Skeletal muscle satellite cell (primary cell): ENCODE measurements at regions not wholly inside any gene's neighbourhood (a gene's known extent, or its start where the extent isn't known, plus 50 kb on each side); places are given as distances from the start of the nearest gene placed in this dataset.

Source experiments
- H3K27me3 ChIP-seq: 2 replicates; pipeline ENCODE4 v1.7.0; 2013; ENCODE audit warnings: low read length; ENCODE audit not compliant: control insufficient read depth, insufficient read depth
- H3K36me3 ChIP-seq: 2 replicates; pipeline ENCODE4 v1.7.0; 2013; ENCODE audit warnings: mild to moderate bottlenecking, control low read depth, low read length; ENCODE audit not compliant: insufficient read depth
- H3K4me1 ChIP-seq: 2 replicates; pipeline ENCODE4 v1.7.0; 2013; ENCODE audit warnings: low read length; ENCODE audit not compliant: control insufficient read depth, insufficient read depth
- H3K4me2 ChIP-seq: 2 replicates; pipeline ENCODE4 v1.7.0; 2013; ENCODE audit warnings: mild to moderate bottlenecking, low read length
- H3K4me3 ChIP-seq: 2 replicates; pipeline ENCODE4 v1.7.0; 2013; ENCODE audit warnings: low read length
- H3K9ac ChIP-seq: 2 replicates; pipeline ENCODE4 v1.7.0; 2013; ENCODE audit warnings: mild to moderate bottlenecking, low read depth, low read length, moderate library complexity
- H3K9me3 ChIP-seq: replicated peaks from 2 replicates; pipeline ENCODE4 v1.7.0; 2013; ENCODE audit warnings: mild to moderate bottlenecking, control low read depth, low read length

- Histone ChIP-seq H3K9me3 (peaks cover 14% of the 10 kb centered on the region), H3K4me2 (no peak overlapping the region), H3K4me3 (no peak overlapping the region), H3K9ac (no peak overlapping the region), H3K36me3 (no peaks in the 10 kb centered on the region), H3K27me3 (no peaks in the 10 kb centered on the region), H3K4me1 (no peaks in the 10 kb centered on the region)
Observed at GRCh38 chr18:71976744-71977143, 567.4 kb downstream of the CBLN2 start.

DNA sequence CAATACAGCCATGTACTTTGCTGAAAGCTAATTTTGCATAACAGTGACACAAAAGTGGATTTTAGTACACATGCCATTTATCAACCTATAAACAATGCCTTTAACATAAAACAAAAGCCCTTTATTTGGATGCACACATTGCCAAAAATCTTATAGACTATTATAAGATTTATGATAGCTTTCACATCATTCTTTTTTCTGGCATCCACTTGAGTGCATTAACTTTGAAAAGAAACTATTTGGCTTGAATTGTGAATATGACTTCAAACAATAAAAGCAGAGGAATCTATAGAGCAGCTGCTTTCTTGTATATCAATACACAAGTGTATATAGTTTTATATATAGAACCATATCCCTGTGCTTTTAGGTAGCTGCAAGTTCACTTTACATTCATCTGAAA lies 577.4 kb downstream of the CBLN2 start:
- no peaks in the 10 kb centered on the region for H3K27me3 ChIP-seq
- H3K4me1 ChIP-seq, result no peaks in the 10 kb centered on the region
- no peaks in the 10 kb centered on the region for H3K36me3 ChIP-seq
- H3K9me3 ChIP-seq, result peaks cover 4% of the 10 kb centered on the region
- no peak overlapping the region for H3K9ac ChIP-seq
- no peak overlapping the region for H3K4me3 ChIP-seq
- no peak overlapping the region for H3K4me2 ChIP-seq

GRCh38 chr18:71958605-71959004 lies 585.5 kb downstream of the CBLN2 start:
- H3K4me1 ChIP-seq, result no peaks in the 10 kb centered on the region
- H3K4me3 ChIP-seq, result no peak overlapping the region
- no peaks in the 10 kb centered on the region for H3K36me3 ChIP-seq
- H3K4me2 ChIP-seq, result no peak overlapping the region
- peaks cover 3% of the 10 kb centered on the region for H3K9me3 ChIP-seq
- H3K9ac ChIP-seq, result no peak overlapping the region
- H3K27me3 ChIP-seq, result no peaks in the 10 kb centered on the region

- Histone ChIP-seq H3K27me3 (no peaks in the 10 kb centered on the region), H3K4me1 (no peaks in the 10 kb centered on the region), H3K4me2 (no peak overlapping the region), H3K4me3 (no peak overlapping the region), H3K9me3 (peaks cover 11% of the 10 kb centered on the region), H3K36me3 (no peaks in the 10 kb centered on the region), H3K9ac (no peak overlapping the region)
Observed at GRCh38 chr18:71951001-71951400, 593.1 kb downstream of the CBLN2 start.

DNA sequence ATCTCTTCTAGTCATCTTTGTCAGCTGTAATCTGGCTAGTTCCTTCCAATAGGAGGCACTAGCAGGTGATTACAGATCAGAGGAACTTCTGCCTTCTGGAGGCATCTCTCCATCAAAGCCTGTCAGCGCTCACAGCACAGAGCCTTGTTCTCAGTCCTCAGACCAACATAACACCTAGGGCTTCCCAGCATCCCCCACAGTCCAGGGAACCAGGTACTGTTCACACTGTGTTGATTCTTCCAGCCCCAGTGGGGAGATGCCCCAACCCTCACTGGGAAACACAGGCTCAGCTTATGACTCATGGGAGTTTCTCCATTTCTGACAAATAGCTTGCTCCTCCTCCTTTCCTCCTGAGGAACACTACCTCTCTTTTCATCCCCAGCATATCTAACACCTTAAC lies 601.7 kb downstream of the CBLN2 start:
- Histone ChIP-seq H3K27me3 (no peaks in the 10 kb centered on the region), H3K9ac (no peak overlapping the region), H3K9me3 (peaks cover 11% of the 10 kb centered on the region)

GRCh38 chr18:71939483-71939882 lies 604.7 kb downstream of the CBLN2 start:
- H3K4me2 ChIP-seq, result no peak overlapping the region
- H3K4me1 ChIP-seq, result no peaks in the 10 kb centered on the region
- H3K27me3 ChIP-seq, result no peaks in the 10 kb centered on the region
- H3K9ac ChIP-seq, result no peak overlapping the region
- H3K4me3 ChIP-seq, result no peak overlapping the region
- H3K9me3 ChIP-seq, result peaks cover 6% of the 10 kb centered on the region
- H3K36me3 ChIP-seq, result no peaks in the 10 kb centered on the region

More for the DNA sequence above, 601.7 kb downstream of the CBLN2 start:
- Histone ChIP-seq H3K36me3 (no peaks in the 10 kb centered on the region), H3K4me2 (no peak overlapping the region), H3K4me3 (no peak overlapping the region), H3K4me1 (no peaks in the 10 kb centered on the region)

DNA sequence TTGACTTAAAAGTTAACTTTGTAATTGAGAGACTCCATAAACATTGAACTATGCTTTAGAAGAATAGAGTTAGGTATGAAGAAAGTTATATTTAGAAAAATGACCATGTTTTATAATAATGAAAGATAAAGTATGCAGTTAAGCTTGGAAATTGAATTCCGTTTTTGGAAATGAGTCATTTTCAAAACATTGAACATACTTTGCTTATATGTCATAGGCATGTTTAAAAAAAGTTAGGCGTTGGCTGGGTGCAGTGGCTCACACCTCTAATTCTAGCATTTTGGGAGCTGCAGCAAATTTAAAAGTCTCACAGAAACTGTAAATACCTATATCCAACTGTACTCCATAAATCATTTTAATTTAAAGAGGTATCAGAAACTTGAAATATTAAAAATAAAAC lies 607.4 kb downstream of the CBLN2 start:
- Histone ChIP-seq H3K9ac (no peak overlapping the region), H3K4me1 (no peaks in the 10 kb centered on the region), H3K9me3 (peaks cover 3% of the 10 kb centered on the region), H3K27me3 (no peaks in the 10 kb centered on the region), H3K36me3 (no peaks in the 10 kb centered on the region), H3K4me3 (no peak overlapping the region), H3K4me2 (no peak overlapping the region)

DNA sequence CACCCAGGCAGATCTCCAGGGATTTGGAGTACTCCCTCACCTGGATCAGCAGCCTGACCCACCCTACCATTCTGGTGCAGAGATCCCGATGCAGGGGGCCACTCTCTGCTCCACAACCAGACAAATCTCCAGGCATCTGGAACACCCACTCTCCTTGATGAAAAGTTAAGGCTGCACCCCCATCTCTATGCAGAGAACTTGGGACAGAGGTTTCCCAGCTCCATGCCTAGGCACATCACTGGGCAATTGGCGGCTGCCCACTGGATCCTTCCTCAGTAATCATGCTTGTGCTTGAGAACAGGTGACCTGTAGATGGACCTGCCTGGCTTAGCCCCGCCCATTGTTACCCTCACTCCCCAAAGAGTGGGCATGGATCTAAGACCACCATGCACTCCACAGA lies 624.9 kb downstream of the CBLN2 start:
- Histone ChIP-seq H3K4me1 (no peaks in the 10 kb centered on the region), H3K4me3 (no peak overlapping the region), H3K27me3 (no peaks in the 10 kb centered on the region), H3K9ac (no peak overlapping the region), H3K36me3 (no peaks in the 10 kb centered on the region), H3K9me3 (peaks cover 17% of the 10 kb centered on the region), H3K4me2 (no peak overlapping the region)

GRCh38 chr18:71913641-71914040 lies 630.5 kb downstream of the CBLN2 start:
- Histone ChIP-seq H3K4me2 (no peak overlapping the region), H3K4me1 (no peaks in the 10 kb centered on the region), H3K27me3 (no peaks in the 10 kb centered on the region), H3K4me3 (no peak overlapping the region), H3K36me3 (no peaks in the 10 kb centered on the region), H3K9me3 (peaks cover 8% of the 10 kb centered on the region), H3K9ac (no peak overlapping the region)

GRCh38 chr18:71902482-71902881 lies 641.7 kb downstream of the CBLN2 start:
- H3K4me3 ChIP-seq, result no peak overlapping the region
- no peaks in the 10 kb centered on the region for H3K27me3 ChIP-seq
- no peak overlapping the region for H3K4me2 ChIP-seq
- no peaks in the 10 kb centered on the region for H3K4me1 ChIP-seq
- H3K9me3 ChIP-seq, result peaks cover 12% of the 10 kb centered on the region
- no peaks in the 10 kb centered on the region for H3K36me3 ChIP-seq
- no peak overlapping the region for H3K9ac ChIP-seq

DNA sequence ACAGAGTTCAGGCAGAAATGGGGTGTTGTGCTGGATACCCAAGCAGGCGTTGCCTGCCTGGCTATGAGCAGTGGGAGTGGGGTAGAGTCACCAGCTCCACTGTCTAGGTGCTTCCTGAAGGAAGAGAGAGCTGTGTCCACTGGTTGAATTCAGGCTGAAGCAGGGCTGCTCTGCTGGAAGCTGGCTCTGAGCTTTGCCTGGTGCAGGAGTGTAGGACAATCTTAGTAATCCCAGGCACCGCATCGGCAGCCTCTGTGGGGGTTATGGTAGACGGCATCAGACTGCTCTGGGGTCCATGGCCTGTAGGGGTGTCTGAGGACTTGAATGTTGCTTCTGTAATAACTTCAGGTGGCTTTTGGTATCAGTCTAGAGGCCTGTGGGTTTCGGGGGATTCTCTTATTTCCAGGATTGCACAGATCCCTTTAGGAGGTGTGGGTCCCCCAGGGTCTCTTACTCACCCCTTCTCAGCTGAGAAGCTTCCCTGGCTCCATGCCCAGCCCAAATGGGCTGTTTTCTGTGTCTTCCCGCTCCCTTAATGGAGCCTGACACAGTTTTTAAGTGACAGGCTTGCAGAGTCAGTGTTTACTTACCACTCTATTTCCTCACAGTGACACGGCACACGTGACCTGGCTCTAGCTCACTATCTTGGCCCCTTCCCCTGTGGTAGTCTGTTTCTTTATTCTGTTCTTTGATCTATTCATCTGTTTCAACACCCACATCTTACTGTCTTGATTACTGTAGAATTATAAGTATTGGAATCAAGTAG lies 644.3 kb downstream of the CBLN2 start:
- Histone ChIP-seq H3K27me3 (no peaks in the 10 kb centered on the region), H3K9me3 (peaks cover 12% of the 10 kb centered on the region), H3K4me3 (no peak overlapping the region), H3K9ac (no peak overlapping the region), H3K4me1 (no peaks in the 10 kb centered on the region), H3K4me2 (no peak overlapping the region), H3K36me3 (no peaks in the 10 kb centered on the region)

DNA sequence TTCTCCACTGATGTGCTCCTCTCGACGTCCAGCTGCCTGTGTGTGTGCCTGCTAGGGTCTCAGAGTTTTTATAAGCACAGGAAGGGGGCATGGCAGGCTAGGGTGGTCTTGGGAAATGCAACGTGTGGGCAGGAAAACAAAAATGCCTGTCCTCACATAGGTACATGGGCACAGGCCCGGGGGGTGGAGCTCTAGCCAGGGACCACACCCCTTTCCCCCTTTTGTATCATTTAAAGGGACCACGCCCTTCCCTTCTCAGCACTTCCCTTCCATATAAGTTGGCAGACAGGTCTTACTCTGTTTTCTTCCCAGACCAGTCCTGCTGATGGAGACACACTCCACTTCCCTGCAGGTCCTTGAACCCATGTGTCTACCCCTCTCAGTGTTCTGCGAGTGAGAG lies 645.0 kb downstream of the CBLN2 start:
- peaks cover 12% of the 10 kb centered on the region for H3K9me3 ChIP-seq
- H3K36me3 ChIP-seq, result no peaks in the 10 kb centered on the region
- H3K4me1 ChIP-seq, result no peaks in the 10 kb centered on the region
- no peak overlapping the region for H3K9ac ChIP-seq
- no peak overlapping the region for H3K4me2 ChIP-seq
- H3K27me3 ChIP-seq, result no peaks in the 10 kb centered on the region
- H3K4me3 ChIP-seq, result no peak overlapping the region
